Heart right ventricle (tissue), 16 donors: ENCODE measurements at regions not wholly inside any gene's neighbourhood (a gene's known extent, or its start where the extent isn't known, plus 50 kb on each side); places are given as distances from the start of the nearest gene placed in this dataset.
"Not testable (repeated sequence)": the region's sequence is repeated elsewhere in the genome, so short reads cannot be mapped to it uniquely, and the experiment has no call there.

Source experiments
- ATAC-seq, 8 donors: fragments of 200-7000 bp; cut with Tn5 transposase; one replicate each; pipeline ENCODE4 v1.9.1; 2020; ENCODE audit warnings: mild to moderate bottlenecking in 8 of 8, moderate library complexity in 8 of 8, moderate number of reproducible peaks in 1 of 8
- DNase-seq, 2 donors: peaks; one replicate each; pipeline ENCODE4 v3.0.0-alpha.2; 2020
- H3K27ac ChIP-seq, 10 donors: fragments of 200-600 bp; sonication (generic) in 2 of 10; one replicate each; pipeline versions ENCODE4 v1.5.0 to v1.8.0; 2020 to 2022; ENCODE audit warnings: mild to moderate bottlenecking in 3 of 10
- H3K27me3 ChIP-seq, 7 donors: fragments of 200-600 bp; one replicate each; pipeline ENCODE4 v1.8.0; 2021 to 2022; ENCODE audit warnings: mild to moderate bottlenecking in 2 of 7
- H3K36me3 ChIP-seq, 9 donors: fragments of 200-600 bp; sonication (generic) in 1 of 9; one replicate each; pipeline versions ENCODE4 v1.5.0 to v1.8.0; 2020 to 2022; ENCODE audit warnings: mild to moderate bottlenecking in 2 of 9
- H3K4me1 ChIP-seq, 9 donors: fragments of 200-600 bp; sonication (generic) in 1 of 9; one replicate each; pipeline versions ENCODE4 v1.5.0 to v1.8.0; 2020 to 2022; ENCODE audit warnings: mild to moderate bottlenecking in 4 of 9
- H3K4me3 ChIP-seq, 10 donors: fragments of 200-600 bp; sonication (generic) in 2 of 10; one replicate each; pipeline versions ENCODE4 v1.5.0 to v1.8.0; 2020 to 2022; ENCODE audit warnings: mild to moderate bottlenecking in 7 of 10, moderate library complexity in 2 of 10
- H3K9me3 ChIP-seq, 11 donors: fragments of 200-600 bp in 10 of 11; sonication (generic) in 2 of 11; one replicate each; pipeline versions ENCODE4 v1.5.0 to v1.8.0; 2013 to 2022; ENCODE audit warnings: mild to moderate bottlenecking in 2 of 11, control low read depth in 1 of 11, moderate library complexity in 1 of 11
- CTCF ChIP-seq, 9 donors: fragments of 200-600 bp; sonication (generic) in 2 of 9; IDR thresholded peaks; one replicate each; pipeline versions ENCODE4 v1.5.0 to v1.8.0; 2021 to 2022; ENCODE audit warnings: antibody characterized with exemption in 9 of 9, mild to moderate bottlenecking in 5 of 9, moderate library complexity in 1 of 9
- WGBS, 2 donors: extraction: QIAGEN DNeasy Blood & Tissue Kit; methylation state at CpG; one replicate each; pipeline ENCODE4 v1.1.7; 2013; ENCODE audit warnings: inconsistent platforms in 1 of 2; 5-methylcytosine and 5-hydroxymethylcytosine counted together
- intact Hi-C, 10 donors: fragments of 100-400 bp; cut with DNase I; formaldehyde crosslinking; loops; one replicate each; pipeline versions ENCODE4 v1.11.1 to v1.14.2; 2022
- donor health status: Arrhythmogenic right ventricular cardiomyopathy.
- donor health status: ischemic (EF 13 %, LVEDD 7.1; RV severe dilation, severe dysfunction).
- donor health status: healthy with polysubstance abuse.
- donor health status: DM: no; HTN: yes; CAD: no.
- donor health status: DM: no; HTN: no; CAD: no.
- donor health status: ischemic (EF 25% LVEDD 6.9; RV normal size, moderate dysfunction).
- donor health status: ischemic (EF 25% LVEDD 5.7; RV mildly dilated, moderate dysfunction).
- donor health status: healthy.
- donor health status: DM: yes; HTN: yes; CAD: no.
- donor health status: Ischemic cardiomyopathy.
- donor health status: ischemic (EF 35%, LVEDD 5.7; RV mildly dilated, moderate dysfunction).
- donor health status: nonischemic (EF 11% LVEDD 7.7; RV severe dilation, severe dysfunction).
- donor health status: DM: yes; HTN: yes; CAD: no.
- donor health status: PGD.
- donor health status: ischemic (EF 29% LVEDD 5.4; RV normal size, mild dysfunction).
- donor health status: nonischemic (EF 23%, LVEDD 6.1; RV moderate dilation, normal function).

GRCh38 chr11:86145439-86146156, 76.7 kb upstream of the PICALM start:
- no peak overlapping the region for H3K4me3 ChIP-seq
- intact Hi-C loops, result no loop called here
- H3K36me3 ChIP-seq, result no peaks in the 10 kb centered on the region
- peak overlapping the region in 1 of 10 donors; percentile 90 for H3K27ac ChIP-seq
- no peak for DNase-seq
- 75 to 88% methylated on average over 5 of the region's 5 CpGs for WGBS, 2 donors
- peaks cover 0 to 60% (median 9%) of the 10 kb centered on the region in 9 donors for H3K4me1 ChIP-seq
- no peaks in the 10 kb centered on the region for H3K9me3 ChIP-seq
- H3K27me3 ChIP-seq, result no peaks in the 10 kb centered on the region
- no peak for TF ChIP-seq CTCF (IDR thresholded peaks at IDR 0.05)
- no peak for ATAC-seq

- DNase-seq (no peak), ATAC-seq (no peak)
- peaks cover 0 to 61% (median 4%) of the 10 kb centered on the region in 9 donors for H3K4me1 ChIP-seq
- intact Hi-C loops, result loop anchor here in 1 of 10 donors (5.0 kb wide), 1 partner anchor 47 kb away; no protein-coding TSS in a partner anchor
- H3K27ac ChIP-seq, result peak overlapping the region in 1 of 10 donors; percentile 90
- no peak overlapping the region for H3K4me3 ChIP-seq
- no peaks in the 10 kb centered on the region for H3K9me3 ChIP-seq
- whole genome bisulfite sequencing, 2 donors, result 76 to 82% methylated on average over 3 of the region's 3 CpGs
- no peaks in the 10 kb centered on the region for H3K36me3 ChIP-seq
- H3K27me3 ChIP-seq, result no peaks in the 10 kb centered on the region
- no peak for TF ChIP-seq CTCF (IDR thresholded peaks at IDR 0.05)
Measured at GRCh38 chr11:86144846-86145245, 76.0 kb upstream of the PICALM start.

GRCh38 chr11:86144087-86144486, 75.2 kb upstream of the PICALM start:
- H3K36me3 ChIP-seq, H3K9me3 ChIP-seq, H3K4me3 ChIP-seq, H3K27me3 ChIP-seq, DNase-seq, ATAC-seq: not testable (repeated sequence)
- peak overlapping the region in 5 of 10 donors; percentile 6 to 90 (median 43) for H3K27ac ChIP-seq
- intact Hi-C loops, result loop anchor here in 1 of 10 donors (5.0 kb wide), 1 partner anchor 48 kb away; no protein-coding TSS in a partner anchor
- peaks cover 0 to 65% (median 4%) of the 10 kb centered on the region in 9 donors for H3K4me1 ChIP-seq
- WGBS, 2 donors, result 97 to 99% methylated on average over 9 of the region's 9 CpGs

GRCh38 chr11:86143087-86144030, 74.5 kb upstream of the PICALM start:
- no peak for TF ChIP-seq CTCF (IDR thresholded peaks at IDR 0.05)
- DNase-seq, result peak in 1 of 2 donors; percentile 37
- Histone ChIP-seq H3K27ac (peak overlapping the region in 5 of 10 donors; percentile 0 to 90 (median 43)), H3K4me1 (peaks cover 0 to 71% (median 4%) of the 10 kb centered on the region in 9 donors), H3K9me3 (no peaks in the 10 kb centered on the region), H3K4me3 (no peak overlapping the region), H3K36me3 (no peaks in the 10 kb centered on the region), H3K27me3 (no peaks in the 10 kb centered on the region)
- intact Hi-C loops, result loop anchor here in 1 of 10 donors (5.0 kb wide), 1 partner anchor 49 kb away; no protein-coding TSS in a partner anchor
- WGBS, 2 donors, result 75 to 80% methylated on average over 7 of the region's 7 CpGs
- ATAC-seq, result peak in 7 of 8 donors; percentile 55 to 80 (median 59)
